LNCaP clone FGC (cell line): ENCODE measurements at regions not wholly inside any gene's neighbourhood (a gene's known extent, or its start where the extent isn't known, plus 50 kb on each side); places are given as distances from the start of the nearest gene placed in this dataset.
"Not testable (repeated sequence)": the region's sequence is repeated elsewhere in the genome, so short reads cannot be mapped to it uniquely, and the experiment has no call there.

Source experiments
- DNase-seq: peaks from one replicate; pipeline ENCODE4 v3.0.0-alpha.2; 2011; ENCODE audit warnings: low read depth
- H3K4me3 ChIP-seq: 2 replicates; pipeline ENCODE4 v1.5.1; 2011; ENCODE audit warnings: mild to moderate bottlenecking, low read depth, low read length, control low read depth
- TF ChIP-seq, protein P1 (sequence below): IDR thresholded peaks from 2 replicates; pipeline ENCODE4 v1.5.1; 2012; ENCODE audit warnings: mild to moderate bottlenecking; ENCODE audit not compliant: control insufficient read depth, insufficient read depth; ENCODE audit errors: extremely low read depth

DNA sequence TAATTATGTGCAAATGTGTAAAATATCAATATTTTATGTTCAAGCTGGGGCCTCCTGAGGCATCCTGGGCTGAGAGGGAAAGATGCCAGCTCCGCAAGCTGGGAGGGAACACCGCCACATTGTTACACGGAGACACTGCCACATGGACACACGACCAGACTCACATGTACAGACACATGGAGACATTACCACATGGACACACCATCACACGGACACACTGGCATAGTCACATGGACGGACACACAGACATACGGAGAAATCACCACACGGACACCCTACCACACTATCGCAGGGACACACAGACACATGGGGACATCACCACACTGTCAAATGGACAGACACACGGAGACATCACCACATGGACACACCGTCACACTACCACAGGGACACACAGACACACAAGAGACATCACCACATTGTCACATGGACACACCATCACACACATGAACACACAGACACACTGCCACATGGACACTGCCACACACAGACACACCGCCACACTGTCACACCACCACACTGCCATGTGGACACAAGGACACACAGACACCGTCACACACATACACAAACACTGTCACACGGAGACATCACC is 117.6 kb downstream of the CCDC74A start:
- H3K4me3 ChIP-seq: no peak overlapping the region
- no peak for DNase-seq
- TF ChIP-seq, protein P1, sequence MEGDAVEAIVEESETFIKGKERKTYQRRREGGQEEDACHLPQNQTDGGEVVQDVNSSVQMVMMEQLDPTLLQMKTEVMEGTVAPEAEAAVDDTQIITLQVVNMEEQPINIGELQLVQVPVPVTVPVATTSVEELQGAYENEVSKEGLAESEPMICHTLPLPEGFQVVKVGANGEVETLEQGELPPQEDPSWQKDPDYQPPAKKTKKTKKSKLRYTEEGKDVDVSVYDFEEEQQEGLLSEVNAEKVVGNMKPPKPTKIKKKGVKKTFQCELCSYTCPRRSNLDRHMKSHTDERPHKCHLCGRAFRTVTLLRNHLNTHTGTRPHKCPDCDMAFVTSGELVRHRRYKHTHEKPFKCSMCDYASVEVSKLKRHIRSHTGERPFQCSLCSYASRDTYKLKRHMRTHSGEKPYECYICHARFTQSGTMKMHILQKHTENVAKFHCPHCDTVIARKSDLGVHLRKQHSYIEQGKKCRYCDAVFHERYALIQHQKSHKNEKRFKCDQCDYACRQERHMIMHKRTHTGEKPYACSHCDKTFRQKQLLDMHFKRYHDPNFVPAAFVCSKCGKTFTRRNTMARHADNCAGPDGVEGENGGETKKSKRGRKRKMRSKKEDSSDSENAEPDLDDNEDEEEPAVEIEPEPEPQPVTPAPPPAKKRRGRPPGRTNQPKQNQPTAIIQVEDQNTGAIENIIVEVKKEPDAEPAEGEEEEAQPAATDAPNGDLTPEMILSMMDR: no peak

- H3K4me3 ChIP-seq, DNase-seq: not testable (repeated sequence)
Observed at GRCh38 chr2:131646220-131646619, 118.5 kb downstream of the CCDC74A start.

GRCh38 chr2:131646669-131647297 is 119.1 kb downstream of the CCDC74A start:
- DNase-seq: no peak
- no peak overlapping the region for H3K4me3 ChIP-seq
- TF ChIP-seq, protein P1: no peak

GRCh38 chr2:131648565-131648964 is 120.9 kb downstream of the CCDC74A start:
- not testable (repeated sequence) for DNase-seq

GRCh38 chr2:131652246-131652645 is 124.6 kb downstream of the CCDC74A start:
- DNase-seq, H3K4me3 ChIP-seq: not testable (repeated sequence)

More at GRCh38 chr2:131648565-131648964, 120.9 kb downstream of the CCDC74A start:
- H3K4me3 ChIP-seq: not testable (repeated sequence)

- H3K4me3 ChIP-seq, DNase-seq: not testable (repeated sequence)
Observed at GRCh38 chr2:131654107-131654506, 126.4 kb downstream of the CCDC74A start.

DNA sequence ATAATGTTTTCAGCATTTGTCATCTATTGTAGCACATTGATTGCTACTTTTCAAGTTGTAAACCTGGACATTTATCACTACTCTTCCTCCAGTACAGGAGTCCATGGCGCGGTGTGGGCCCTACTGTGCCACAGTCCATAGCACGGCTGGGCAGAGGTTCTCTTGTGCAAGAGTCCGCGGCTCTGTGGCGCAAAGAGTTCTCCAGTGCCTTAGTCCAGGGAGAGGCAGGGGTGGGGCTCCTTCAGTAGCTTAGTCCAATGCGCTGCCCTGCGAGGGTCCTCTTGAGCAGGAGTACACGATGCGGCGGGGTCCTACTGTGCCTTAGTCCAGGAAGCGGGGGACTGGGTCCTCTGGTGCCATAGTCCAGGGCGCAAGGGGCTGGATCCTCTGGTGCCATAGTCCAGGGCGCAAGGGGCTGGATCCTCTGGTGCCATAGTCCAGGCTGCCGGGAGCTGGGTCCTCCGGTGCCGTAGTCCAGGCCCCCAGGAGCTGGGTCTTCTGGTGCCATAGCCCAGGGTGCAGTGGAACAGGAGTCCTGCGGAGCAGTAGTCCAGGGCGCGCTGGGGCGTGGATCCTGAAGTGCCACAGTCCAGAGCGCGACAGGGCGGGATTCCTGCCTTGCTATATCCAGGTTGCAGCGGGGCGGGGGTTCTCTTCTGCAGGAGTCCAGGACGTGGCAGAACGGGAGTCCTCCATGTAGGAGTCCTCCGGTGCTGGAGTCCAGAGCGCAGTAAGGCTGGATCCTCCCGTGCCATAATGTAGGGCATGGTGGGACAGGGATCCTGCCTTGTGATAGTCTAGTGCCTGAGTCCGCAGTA is 129.3 kb downstream of the CCDC74A start:
- TF ChIP-seq, protein P1: no peak
- no peak overlapping the region for H3K4me3 ChIP-seq
- no peak for DNase-seq

DNA sequence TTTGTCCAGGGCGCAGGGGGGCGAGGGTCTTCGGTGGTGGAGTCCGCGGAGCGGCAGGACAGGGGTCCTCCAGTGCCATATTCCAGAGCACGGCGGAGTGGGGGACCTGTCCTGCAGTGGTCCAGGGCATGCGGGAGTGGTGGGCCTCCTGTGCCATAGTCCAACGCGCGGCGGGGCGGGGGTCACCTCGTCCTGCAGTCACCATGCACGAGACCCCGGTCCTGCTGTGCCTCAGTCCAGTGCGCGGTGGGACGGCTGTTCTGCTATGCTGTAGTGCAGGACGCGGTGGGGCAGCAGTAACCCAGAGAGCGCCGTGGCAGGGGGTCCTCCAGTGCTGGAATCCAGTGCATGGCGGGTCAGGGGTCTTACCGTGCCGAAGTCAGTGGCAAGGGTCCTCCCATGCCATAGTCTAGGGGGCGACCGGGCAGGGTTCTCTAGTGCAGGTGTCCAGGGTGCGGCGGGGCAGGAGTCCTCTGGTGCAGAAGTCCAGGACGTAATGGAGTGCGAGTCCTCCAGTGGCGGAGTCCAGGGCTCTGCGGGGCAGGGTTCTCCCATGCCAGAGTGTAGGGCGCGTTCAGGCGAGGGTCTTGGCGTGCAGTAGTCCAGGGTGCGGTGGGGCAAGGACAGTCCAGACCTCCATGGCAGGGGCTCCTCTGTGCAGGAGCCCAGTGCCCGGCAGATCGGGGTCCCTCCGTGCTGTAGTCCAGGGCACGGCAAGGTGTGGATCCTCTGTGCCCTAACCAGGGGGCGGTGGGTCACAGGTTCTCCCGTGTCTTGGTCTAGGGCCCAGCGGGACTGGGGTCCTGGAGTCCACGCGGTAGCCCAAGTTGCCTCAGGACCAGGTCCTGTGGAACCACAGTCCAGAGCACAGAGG is 130.4 kb downstream of the CCDC74A start:
- TF ChIP-seq, protein P1: no peak
- H3K4me3 ChIP-seq: no peak overlapping the region
- no peak for DNase-seq

GRCh38 chr2:131658769-131659131 is 131.1 kb downstream of the CCDC74A start:
- TF ChIP-seq, protein P1: no peak
- no peak for DNase-seq
- H3K4me3 ChIP-seq: no peak overlapping the region
